ENCODE measurements at regions not wholly inside any gene's neighbourhood (a gene's known extent, or its start where the extent isn't known, plus 50 kb on each side); places are given as distances from the start of the nearest gene placed in this dataset.
"Not testable (repeated sequence)": the region's sequence is repeated elsewhere in the genome, so short reads cannot be mapped to it uniquely, and the experiment has no call there.

DNA sequence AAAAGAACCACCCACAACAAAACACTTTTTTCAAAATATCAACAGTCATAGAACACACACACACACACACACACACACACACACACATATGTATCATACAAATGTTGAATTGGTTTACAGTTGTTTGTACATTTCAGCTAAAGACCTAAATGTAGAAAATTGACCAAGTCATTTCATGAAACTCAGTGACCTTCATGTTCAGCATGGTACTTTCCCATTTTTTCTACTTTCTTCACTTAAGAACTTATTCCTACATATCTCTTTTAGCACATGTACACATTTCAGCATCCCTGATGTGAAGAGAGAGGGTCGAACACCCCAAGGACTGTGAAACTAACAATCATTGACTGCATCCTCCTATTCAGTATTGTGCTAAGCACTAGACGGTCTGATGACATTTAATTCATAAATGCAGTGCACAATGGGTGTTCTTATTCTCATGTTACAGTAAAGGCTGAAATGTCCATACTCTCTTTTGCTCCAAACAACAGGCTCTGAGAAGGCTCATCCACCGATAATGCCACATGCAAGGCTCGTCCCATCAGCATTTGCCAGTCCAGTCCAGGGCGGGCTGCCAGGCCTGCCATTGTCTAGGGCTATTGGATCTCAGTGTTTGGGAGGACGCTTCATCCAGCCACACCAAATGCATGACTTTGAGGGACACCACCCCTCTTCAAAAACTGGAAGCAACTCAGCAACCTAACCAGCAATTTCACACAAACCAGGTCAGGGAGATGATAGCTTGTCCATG lies 150.1 kb upstream of the RUNX1 start:
- DNase-seq (ENCODE audit: low spot score), result no peak

DNA sequence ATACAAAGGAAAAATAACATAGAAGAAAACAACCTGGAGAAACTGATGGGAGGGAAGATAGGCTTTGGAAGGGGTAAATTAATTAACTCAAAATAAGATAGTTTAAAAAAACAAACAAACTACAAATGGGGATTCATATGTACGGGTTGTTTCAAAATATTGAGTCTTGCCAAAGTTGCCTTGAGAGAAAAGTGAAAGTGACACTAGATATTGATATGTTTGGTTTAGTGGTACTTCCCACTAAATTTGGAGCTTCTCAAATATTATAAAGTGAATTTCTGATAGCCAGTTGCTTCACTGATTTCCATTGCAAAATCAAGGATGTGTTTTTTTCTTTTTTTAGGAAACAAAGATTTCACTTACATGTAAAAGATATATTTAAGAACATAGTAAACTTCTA lies 149.5 kb upstream of the RUNX1 start:
- DNase-seq (ENCODE audit: low spot score), result no peak

GRCh38 chr21:35197992-35198431 lies 148.9 kb upstream of the RUNX1 start:
- no peak for DNase-seq (ENCODE audit: low spot score)

- no peak for DNase-seq (ENCODE audit: low spot score)
Measured at GRCh38 chr21:35197191-35197590, 148.1 kb upstream of the RUNX1 start.

- no peak for DNase-seq (ENCODE audit: low spot score)
Measured at GRCh38 chr21:35196128-35196527, 147.0 kb upstream of the RUNX1 start.

DNA sequence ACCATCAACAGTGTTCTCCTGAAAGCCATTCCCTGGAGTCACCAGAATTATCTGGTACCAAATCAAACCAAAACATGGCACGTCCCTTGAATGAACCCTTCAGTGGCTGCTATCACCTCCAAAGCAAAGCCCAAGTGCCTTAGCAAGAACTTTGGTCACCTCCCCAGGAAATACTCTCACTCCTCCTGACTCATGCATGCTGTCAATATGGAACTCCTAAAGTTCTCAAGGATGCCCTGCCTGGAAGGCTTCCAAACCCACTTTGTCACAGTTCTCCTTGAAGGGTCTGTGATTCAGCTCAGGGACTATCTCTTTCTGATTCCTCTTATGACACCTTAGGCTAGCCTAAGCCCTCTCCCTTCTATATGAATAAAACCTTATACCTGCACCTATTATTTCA lies 146.1 kb upstream of the RUNX1 start:
- no peak for DNase-seq (ENCODE audit: low spot score)

GRCh38 chr21:35191754-35192153 lies 142.7 kb upstream of the RUNX1 start:
- DNase-seq (ENCODE audit: low spot score), result no peak

GRCh38 chr21:35191128-35191527 lies 142.0 kb upstream of the RUNX1 start:
- no peak for DNase-seq (ENCODE audit: low spot score)

- DNase-seq (ENCODE audit: low spot score), result no peak
Measured at GRCh38 chr21:35190201-35190701, 141.1 kb upstream of the RUNX1 start.

DNA sequence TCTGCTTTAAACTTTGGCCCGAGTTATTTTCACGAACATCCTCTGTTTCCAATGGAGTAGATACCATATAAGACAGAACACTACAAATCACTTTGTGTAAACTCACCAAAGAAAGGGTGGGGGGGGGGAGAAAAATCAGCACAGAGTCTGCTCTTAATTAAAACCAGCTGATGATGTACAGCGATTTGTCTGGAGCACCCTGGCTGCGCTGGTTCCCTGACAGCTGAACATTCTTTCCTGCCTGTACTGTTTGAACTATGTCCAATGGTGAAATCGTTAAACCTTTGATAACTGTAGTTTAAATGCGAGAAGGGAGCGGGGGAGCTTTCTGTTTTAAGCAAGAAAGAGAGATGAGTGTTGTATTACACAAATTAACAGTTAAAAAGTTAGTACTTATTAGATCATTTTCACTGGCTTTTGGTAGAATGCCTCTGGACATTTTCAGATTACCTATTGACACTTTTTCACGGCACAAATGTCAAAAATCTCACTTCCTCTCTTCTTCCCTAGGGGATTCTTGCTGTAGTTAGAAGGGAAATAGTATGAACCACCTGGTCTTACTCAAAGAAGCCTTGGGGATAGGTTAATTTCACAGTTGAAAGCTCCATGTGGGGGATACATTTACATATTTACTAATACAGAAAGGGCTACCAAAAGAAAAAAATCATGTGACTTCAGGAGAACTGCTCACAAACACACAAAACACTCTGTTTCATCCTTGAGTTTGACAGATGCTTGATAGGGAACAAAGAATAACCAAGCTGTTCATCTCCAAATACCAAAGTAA lies 140.2 kb upstream of the RUNX1 start:
- DNase-seq (ENCODE audit: low spot score), result no peak

DNA sequence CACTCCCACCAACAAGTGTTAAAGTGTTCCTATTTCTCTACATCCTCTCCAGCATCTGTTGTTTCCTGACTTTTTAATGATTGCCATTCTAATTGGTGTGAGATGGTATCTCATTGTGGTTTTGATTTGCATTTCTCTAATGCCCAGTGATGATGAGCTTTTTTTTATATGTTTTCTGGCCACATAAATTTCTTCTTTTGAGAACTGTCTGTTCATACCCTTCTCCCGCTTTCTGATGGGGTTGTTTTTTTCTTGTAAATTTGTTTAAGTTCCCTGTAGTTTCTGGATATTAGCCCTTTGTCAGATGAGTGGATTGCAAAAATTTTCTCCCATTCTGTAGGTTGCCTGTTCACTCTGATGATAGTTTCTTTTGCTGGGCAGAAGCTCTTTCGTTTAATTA lies 134.3 kb upstream of the RUNX1 start:
- not testable (repeated sequence) for DNase-seq (ENCODE audit: low spot score)

GRCh38 chr21:35179990-35180540 lies 131.0 kb upstream of the RUNX1 start:
- DNase-seq (ENCODE audit: low spot score), result no peak

DNA sequence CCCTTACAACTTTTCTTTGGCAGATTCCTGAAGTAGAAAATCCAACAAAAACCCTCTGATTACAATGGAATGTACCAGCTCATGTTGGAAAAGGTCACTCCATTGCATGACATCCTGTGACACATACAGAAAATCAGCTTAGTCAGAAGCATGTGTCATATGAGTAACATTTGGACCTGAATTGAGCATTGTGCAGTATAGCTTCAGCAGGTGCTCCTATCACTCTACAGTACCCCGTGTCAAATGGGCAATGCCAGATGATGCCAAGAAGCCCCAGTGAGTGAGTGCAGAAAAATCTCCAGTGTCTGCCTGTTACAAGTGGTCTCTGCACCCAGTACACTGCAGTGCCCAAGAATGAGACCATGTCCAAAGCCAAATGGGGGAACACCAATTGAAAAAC lies 129.7 kb upstream of the RUNX1 start:
- DNase-seq (ENCODE audit: low spot score), result no peak

- DNase-seq (ENCODE audit: low spot score), result no peak
Measured at GRCh38 chr21:35178098-35178497, 129.0 kb upstream of the RUNX1 start.

DNA sequence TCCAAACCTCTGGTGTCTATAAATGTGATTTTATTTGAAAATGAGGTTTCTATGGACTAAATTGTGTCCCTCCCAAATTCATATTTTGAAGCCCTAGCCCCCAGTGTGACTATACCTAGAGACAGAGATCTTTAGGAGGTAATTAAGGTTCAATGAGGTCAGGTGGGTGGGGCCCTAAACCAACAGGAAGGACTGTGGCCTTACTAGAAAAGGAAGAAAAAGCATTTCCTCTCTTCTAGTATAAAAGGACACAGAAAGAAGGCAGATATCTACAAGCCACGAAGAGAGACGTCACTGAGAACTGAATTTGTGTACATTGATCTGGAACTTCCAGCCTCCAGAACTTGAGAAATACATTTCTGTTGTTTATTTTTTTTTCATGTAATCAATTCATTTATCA lies 123.1 kb upstream of the RUNX1 start:
- no peak for DNase-seq (ENCODE audit: low spot score)

DNA sequence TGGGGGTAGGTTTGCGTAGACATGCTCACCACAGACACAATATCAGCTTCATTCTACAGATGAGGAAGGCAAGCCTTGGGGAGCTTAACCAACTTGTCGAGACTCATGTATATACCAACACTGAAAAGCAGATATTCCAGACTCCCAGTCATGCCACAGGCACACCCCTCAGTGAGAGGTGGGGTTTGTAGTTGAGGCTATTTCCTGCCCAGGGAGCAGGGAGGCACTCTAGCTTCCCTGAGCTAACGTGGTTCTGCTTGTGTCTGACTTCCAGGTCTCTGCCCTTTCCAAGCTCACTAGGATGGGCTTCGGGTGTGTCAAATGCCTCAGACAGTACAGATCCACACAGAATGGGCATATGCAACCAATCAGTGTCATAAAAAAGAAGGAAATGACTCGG lies 122.3 kb upstream of the RUNX1 start:
- no peak for DNase-seq (ENCODE audit: low spot score)

GRCh38 chr21:35170818-35171217 lies 121.7 kb upstream of the RUNX1 start:
- DNase-seq (ENCODE audit: low spot score), result no peak

DNA sequence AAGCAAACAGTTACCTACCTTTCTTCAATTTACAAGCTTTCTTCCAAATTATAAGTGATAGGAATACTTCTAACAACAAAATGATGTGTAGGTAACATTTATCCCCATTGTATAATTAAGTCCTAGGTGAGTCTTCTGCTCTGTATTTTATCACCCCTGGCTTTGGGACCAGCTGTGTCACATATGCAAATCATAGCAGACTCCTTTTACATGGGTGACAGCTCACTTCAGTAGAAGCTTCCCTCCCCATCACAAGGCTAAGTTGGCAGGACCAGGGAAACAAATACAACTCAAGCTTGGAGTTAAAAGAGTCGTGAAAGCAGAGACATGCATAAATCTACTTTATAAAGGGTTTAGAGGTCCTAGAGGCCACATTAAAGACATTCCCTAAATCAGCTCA lies 121.1 kb upstream of the RUNX1 start:
- no peak for DNase-seq (ENCODE audit: low spot score)

- no peak for DNase-seq (ENCODE audit: low spot score)
Measured at GRCh38 chr21:35169574-35169973, 120.5 kb upstream of the RUNX1 start.

- DNase-seq (ENCODE audit: low spot score), result no peak
Measured at GRCh38 chr21:35168735-35169134, 119.6 kb upstream of the RUNX1 start.

DNA sequence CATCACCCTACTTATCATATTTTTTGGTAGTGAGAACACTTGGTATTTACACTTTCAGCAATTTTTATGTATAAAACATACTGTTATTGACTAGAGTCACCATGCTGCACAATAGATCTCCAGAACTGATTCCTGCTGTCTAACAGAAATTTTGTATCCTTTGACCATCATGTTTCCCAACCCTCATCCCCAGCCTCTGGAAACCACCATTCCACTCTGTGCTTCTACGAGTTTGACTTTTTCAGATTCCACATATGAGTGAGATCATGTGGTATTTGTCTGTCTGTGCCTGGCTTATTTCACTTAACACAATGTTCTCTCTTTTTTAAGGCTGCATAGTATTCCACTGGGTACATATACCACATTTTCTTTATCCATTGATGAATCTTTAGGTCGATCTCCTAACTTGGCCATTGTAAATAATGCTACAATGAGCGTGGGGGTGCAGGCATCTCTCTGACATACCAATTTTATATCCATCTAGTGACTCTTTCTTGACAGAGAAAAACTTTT lies 115.9 kb upstream of the RUNX1 start:
- DNase-seq (ENCODE audit: low spot score), result no peak

DNA sequence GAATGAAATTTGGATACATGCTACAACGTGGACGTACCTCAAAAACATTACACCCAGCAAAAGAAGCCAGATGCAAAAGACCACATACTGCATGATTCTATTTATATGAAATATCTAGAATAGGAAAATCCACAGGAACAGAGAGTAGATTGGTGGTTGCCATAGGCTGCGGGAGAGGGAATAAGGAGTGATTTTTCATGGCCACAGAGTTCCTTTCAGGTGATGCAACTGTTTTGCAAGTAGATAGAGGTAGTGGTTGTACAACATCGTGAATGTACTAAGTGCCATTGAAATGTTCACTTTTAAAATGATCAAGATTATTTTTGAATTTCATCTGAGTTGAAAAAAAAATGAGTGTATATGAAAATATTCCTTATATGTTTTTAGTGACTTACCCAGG lies 115.3 kb upstream of the RUNX1 start:
- no peak for DNase-seq (ENCODE audit: low spot score)

DNA sequence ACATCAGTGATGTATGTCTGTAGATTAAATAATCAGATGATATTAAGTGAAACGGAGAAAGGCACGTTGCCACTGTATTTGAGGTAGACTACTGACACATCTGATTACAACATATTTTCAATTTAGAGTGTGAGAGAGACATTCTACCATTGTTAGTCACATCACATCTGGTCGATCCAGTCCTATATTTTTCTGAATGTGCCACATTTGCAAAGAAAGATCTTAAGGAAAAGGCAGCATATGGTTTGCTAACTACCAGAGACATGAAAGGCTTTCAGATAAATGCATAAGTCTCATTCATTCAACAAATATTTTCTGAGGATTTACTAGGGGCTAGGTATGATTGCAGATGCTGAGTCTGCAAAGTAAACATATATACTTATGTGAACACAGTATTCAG lies 114.3 kb upstream of the RUNX1 start:
- DNase-seq (ENCODE audit: low spot score), result no peak
